ENCODE measurements at regions not wholly inside any gene's neighbourhood (a gene's known extent, or its start where the extent isn't known, plus 50 kb on each side); places are given as distances from the start of the nearest gene placed in this dataset.

- no peak overlapping the region for H3K27ac Mint-ChIP-seq
- ChIA-PET CTCF (interaction anchor here (0.5 to 1.2 kb wide), 2 partner anchors 111 to 1974 kb away, joined by 3 to 6 read pairs; no protein-coding TSS in a partner anchor), POLR2A (no interaction called here)
- ATAC-seq, result no peak
- H3K4me3 Mint-ChIP-seq, result no peak overlapping the region
- H3K27me3 Mint-ChIP-seq (ENCODE audit: low read depth), result peaks cover 2% of the 10 kb centered on the region
- peaks cover 31% of the 10 kb centered on the region for H3K9me3 Mint-ChIP-seq
- peaks cover 24% of the 10 kb centered on the region for H3K36me3 Mint-ChIP-seq
- no peak for DNase-seq (ENCODE audit: low spot score)
- no peak for TF ChIP-seq MXD4 (CRISPR knock-in tag; IDR thresholded peaks at IDR 0.05; ENCODE audit: borderline replicate concordance)
- no peak for TF ChIP-seq STAT6 (CRISPR knock-in tag; conservative IDR thresholded peaks at IDR 0.05; ENCODE audit: low read depth)
- TF ChIP-seq GABPB1 (CRISPR knock-in tag; IDR thresholded peaks at IDR 0.05), result no peak
- TF ChIP-seq ETV6 (CRISPR knock-in tag; IDR thresholded peaks at IDR 0.05), result no peak
- no peak for TF ChIP-seq ZBTB21 (CRISPR knock-in tag; IDR thresholded peaks at IDR 0.05; ENCODE audit: borderline replicate concordance)
- TF ChIP-seq HMGXB4 (CRISPR knock-in tag; IDR thresholded peaks at IDR 0.05), result no peak
- no peak for TF ChIP-seq NFATC4 (CRISPR knock-in tag; IDR thresholded peaks at IDR 0.05)
- peaks cover 11% of the 10 kb centered on the region for H3K4me1 Mint-ChIP-seq
These were observed 106.5 kb upstream of the HS6ST1 start for GRCh38 chr2:128425216-128425615.

GRCh38 chr2:128425731-128426620, 107.3 kb upstream of the HS6ST1 start:
- Mint-ChIP-seq H3K4me1 (peaks cover 11% of the 10 kb centered on the region), H3K4me3 (no peak overlapping the region), H3K36me3 (peaks cover 25% of the 10 kb centered on the region), H3K9me3 (peaks cover 34% of the 10 kb centered on the region), H3K27ac (no peak overlapping the region), H3K27me3 (ENCODE audit: low read depth) (peaks cover 2% of the 10 kb centered on the region; the same call in 1 of the 2 replicates)
- ATAC-seq (no peak), DNase-seq (ENCODE audit: low spot score) (no peak)
- CTCF ChIA-PET, result interaction anchor here (0.5 to 1.2 kb wide), 2 partner anchors 110 to 1973 kb away, joined by 3 to 6 read pairs; no protein-coding TSS in a partner anchor
- POLR2A ChIA-PET, result interaction anchor here (0.5 kb wide), 1 partner anchor 1344 kb away, joined by 8 read pairs; no protein-coding TSS in a partner anchor
- no peak for TF ChIP-seq FOXP1 (CRISPR knock-in tag; IDR thresholded peaks at IDR 0.05; ENCODE audit: borderline replicate concordance)
- no peak for TF ChIP-seq ZNF219 (CRISPR knock-in tag; IDR thresholded peaks at IDR 0.05; ENCODE audit: borderline replicate concordance)
- no peak for TF ChIP-seq ZMAT4 (CRISPR knock-in tag; IDR thresholded peaks at IDR 0.05)
- no peak for TF ChIP-seq TCF7 (CRISPR knock-in tag; IDR thresholded peaks at IDR 0.05; ENCODE audit: low read depth)
- TF ChIP-seq RORB (CRISPR knock-in tag; IDR thresholded peaks at IDR 0.05), result no peak
- no peak for TF ChIP-seq STAT6 (CRISPR knock-in tag; conservative IDR thresholded peaks at IDR 0.05; ENCODE audit: low read depth)
- TF ChIP-seq RELA (CRISPR knock-in tag; IDR thresholded peaks at IDR 0.05; ENCODE audit: borderline replicate concordance), result no peak
- no peak for TF ChIP-seq USF2 (CRISPR knock-in tag; IDR thresholded peaks at IDR 0.05)
- no peak for TF ChIP-seq ATF1 (CRISPR knock-in tag; IDR thresholded peaks at IDR 0.05)
- no peak for TF ChIP-seq NR1H2 (CRISPR knock-in tag; IDR thresholded peaks at IDR 0.05)
- no peak for TF ChIP-seq HMGA2 (CRISPR knock-in tag; IDR thresholded peaks at IDR 0.05)
- no peak for TF ChIP-seq E2F1 (CRISPR knock-in tag; IDR thresholded peaks at IDR 0.05)
- TF ChIP-seq E2F5 (CRISPR knock-in tag; IDR thresholded peaks at IDR 0.05), result no peak
